ENCODE measurements at regions not wholly inside any gene's neighbourhood (a gene's known extent, or its start where the extent isn't known, plus 50 kb on each side); places are given as distances from the start of the nearest gene placed in this dataset.

- H3K4me3 ChIP-seq (IDR thresholded peaks at IDR 0.05; ENCODE audit: insufficient read depth, low read depth, low read length) = no peak overlapping the region
- no peak for TF ChIP-seq CTCF (conservative IDR thresholded peaks at IDR 0.05; ENCODE audit: low read depth, low read length)
- H4K20me1 ChIP-seq (ENCODE audit: insufficient read depth) = no peaks in the 10 kb centered on the region
- H3K9ac ChIP-seq = no peak overlapping the region
- H3K79me2 ChIP-seq (ENCODE audit: insufficient read depth, low read depth) = no peaks in the 10 kb centered on the region
- no peak overlapping the region for H2AFZ ChIP-seq (ENCODE audit: low read depth)
- no peaks in the 10 kb centered on the region for H3K27me3 ChIP-seq (ENCODE audit: insufficient read depth, low read depth)
- H3K27ac ChIP-seq = no peak overlapping the region
- H3K36me3 ChIP-seq (ENCODE audit: insufficient read depth) = no peaks in the 10 kb centered on the region
- H3K4me1 ChIP-seq (ENCODE audit: low read depth, poor library complexity, severe bottlenecking) = no peaks in the 10 kb centered on the region
- no peak overlapping the region for H3K4me2 ChIP-seq
Measured at GRCh38 chr21:38170704-38171682, 85.8 kb upstream of the KCNJ15 start.

GRCh38 chr21:38171723-38172344 lies 85.0 kb upstream of the KCNJ15 start:
- H3K4me1 ChIP-seq (ENCODE audit: low read depth, poor library complexity, severe bottlenecking) = no peaks in the 10 kb centered on the region
- no peaks in the 10 kb centered on the region for H3K36me3 ChIP-seq (ENCODE audit: insufficient read depth)
- H3K9ac ChIP-seq = no peak overlapping the region
- H3K4me2 ChIP-seq = no peak overlapping the region
- no peak for TF ChIP-seq CTCF (conservative IDR thresholded peaks at IDR 0.05; ENCODE audit: low read depth, low read length)
- no peak overlapping the region for H2AFZ ChIP-seq (ENCODE audit: low read depth)
- no peak overlapping the region for H3K4me3 ChIP-seq (IDR thresholded peaks at IDR 0.05; ENCODE audit: insufficient read depth, low read depth, low read length)
- no peaks in the 10 kb centered on the region for H3K79me2 ChIP-seq (ENCODE audit: insufficient read depth, low read depth)
- no peak overlapping the region for H3K27ac ChIP-seq
- H4K20me1 ChIP-seq (ENCODE audit: insufficient read depth) = no peaks in the 10 kb centered on the region
- no peaks in the 10 kb centered on the region for H3K27me3 ChIP-seq (ENCODE audit: insufficient read depth, low read depth)

- Histone ChIP-seq H3K4me2 (no peak overlapping the region), H3K9ac (no peak overlapping the region), H2AFZ (ENCODE audit: low read depth) (no peak overlapping the region), H3K79me2 (ENCODE audit: insufficient read depth, low read depth) (no peaks in the 10 kb centered on the region), H3K4me3 (IDR thresholded peaks at IDR 0.05; ENCODE audit: insufficient read depth, low read depth, low read length) (no peak overlapping the region), H3K4me1 (ENCODE audit: low read depth, poor library complexity, severe bottlenecking) (no peaks in the 10 kb centered on the region), H3K36me3 (ENCODE audit: insufficient read depth) (no peaks in the 10 kb centered on the region), H3K27ac (no peak overlapping the region), H3K27me3 (ENCODE audit: insufficient read depth, low read depth) (no peaks in the 10 kb centered on the region), H4K20me1 (ENCODE audit: insufficient read depth) (no peaks in the 10 kb centered on the region)
- no peak for TF ChIP-seq CTCF (conservative IDR thresholded peaks at IDR 0.05; ENCODE audit: low read depth, low read length)
Measured at GRCh38 chr21:38173276-38174035, 83.3 kb upstream of the KCNJ15 start.

GRCh38 chr21:38175306-38175705 lies 81.5 kb upstream of the KCNJ15 start:
- no peak overlapping the region for H2AFZ ChIP-seq (ENCODE audit: low read depth)
- TF ChIP-seq CTCF (conservative IDR thresholded peaks at IDR 0.05; ENCODE audit: low read depth, low read length) = no peak

More at GRCh38 chr21:38175306-38175705, 81.5 kb upstream of the KCNJ15 start:
- H3K36me3 ChIP-seq (ENCODE audit: insufficient read depth) = no peaks in the 10 kb centered on the region
- H3K79me2 ChIP-seq (ENCODE audit: insufficient read depth, low read depth) = no peaks in the 10 kb centered on the region
- H3K9ac ChIP-seq = no peak overlapping the region
- no peaks in the 10 kb centered on the region for H3K4me1 ChIP-seq (ENCODE audit: low read depth, poor library complexity, severe bottlenecking)
- no peaks in the 10 kb centered on the region for H3K27me3 ChIP-seq (ENCODE audit: insufficient read depth, low read depth)
- no peak overlapping the region for H3K27ac ChIP-seq
- H3K4me2 ChIP-seq = no peak overlapping the region
- H4K20me1 ChIP-seq (ENCODE audit: insufficient read depth) = no peaks in the 10 kb centered on the region
- H3K4me3 ChIP-seq (IDR thresholded peaks at IDR 0.05; ENCODE audit: insufficient read depth, low read depth, low read length) = no peak overlapping the region

All from KMS-11 (cell line).